ENCODE measurements at regions not wholly inside any gene's neighbourhood (a gene's known extent, or its start where the extent isn't known, plus 50 kb on each side); places are given as distances from the start of the nearest gene placed in this dataset.

GRCh38 chr20:24718277-24718676 is 230.8 kb upstream of the CST7 start:
- no peak for DNase-seq

- no peak for DNase-seq
Observed at GRCh38 chr20:24718696-24719095, 230.4 kb upstream of the CST7 start.

GRCh38 chr20:24720957-24721356 is 228.1 kb upstream of the CST7 start:
- no peak for DNase-seq

GRCh38 chr20:24721891-24722568 is 227.0 kb upstream of the CST7 start:
- DNase-seq, result no peak

GRCh38 chr20:24722586-24722985 is 226.5 kb upstream of the CST7 start:
- no peak for DNase-seq

- no peak for DNase-seq
Observed at GRCh38 chr20:24723186-24723585, 225.9 kb upstream of the CST7 start.

- no peak for DNase-seq
Observed at GRCh38 chr20:24723647-24724352, 225.3 kb upstream of the CST7 start.

GRCh38 chr20:24724982-24725533 is 224.0 kb upstream of the CST7 start:
- DNase-seq, result no peak

GRCh38 chr20:24727795-24728194 is 221.3 kb upstream of the CST7 start:
- no peak for DNase-seq

- no peak for DNase-seq
Observed at GRCh38 chr20:24729896-24730605, 219.0 kb upstream of the CST7 start.

GRCh38 chr20:24730750-24731149 is 218.3 kb upstream of the CST7 start:
- DNase-seq, result no peak

GRCh38 chr20:24731312-24731711 is 217.8 kb upstream of the CST7 start:
- no peak for DNase-seq

GRCh38 chr20:24732076-24732475 is 217.0 kb upstream of the CST7 start:
- DNase-seq, result no peak

- no peak for DNase-seq
Observed at GRCh38 chr20:24732599-24732998, 216.5 kb upstream of the CST7 start.

- no peak for DNase-seq
Observed at GRCh38 chr20:24733416-24733815, 215.7 kb upstream of the CST7 start.

GRCh38 chr20:24734139-24734538 is 214.9 kb upstream of the CST7 start:
- DNase-seq, result no peak

- no peak for DNase-seq
Observed at GRCh38 chr20:24735263-24735662, 213.8 kb upstream of the CST7 start.

- DNase-seq, result no peak
Observed at GRCh38 chr20:24736131-24736843, 212.8 kb upstream of the CST7 start.

- no peak for DNase-seq
Observed at GRCh38 chr20:24736844-24737211, 212.2 kb upstream of the CST7 start.

- DNase-seq, result no peak
Observed at GRCh38 chr20:24737212-24737850, 211.7 kb upstream of the CST7 start.

- no peak for DNase-seq
Observed at GRCh38 chr20:24738058-24738775, 210.9 kb upstream of the CST7 start.
